Adrenal gland (tissue), 5 donors: ENCODE measurements at regions not wholly inside any gene's neighbourhood (a gene's known extent, or its start where the extent isn't known, plus 50 kb on each side); places are given as distances from the start of the nearest gene placed in this dataset.

ENCODE experiments used
- POLR2A ChIP-seq, 2 donors: fragments of 450-650 bp; IDR thresholded peaks; one replicate each; pipeline ENCODE4 v1.6.1; 2017; ENCODE audit warnings: antibody characterized with exemption in 2 of 2, mild to moderate bottlenecking in 2 of 2, moderate library complexity in 1 of 2
- TF ChIP-seq, protein P1 (sequence below), 6 experiments: fragments of 450-650 bp in 4 of 6; fragments of 200-600 bp in 2 of 6; sonication (generic) in 1 of 6; IDR thresholded peaks; 1 replicate in 5 of 6; 2 replicates in 1 of 6; pipeline versions ENCODE4 v1.5.1 to v1.8.0; 2016 to 2021; ENCODE audit warnings: antibody characterized with exemption in 6 of 6, mild to moderate bottlenecking in 2 of 6, moderate library complexity in 1 of 6
- donor health status: DM: no; HTN: no; CAD: no.

- TF ChIP-seq, protein P1, sequence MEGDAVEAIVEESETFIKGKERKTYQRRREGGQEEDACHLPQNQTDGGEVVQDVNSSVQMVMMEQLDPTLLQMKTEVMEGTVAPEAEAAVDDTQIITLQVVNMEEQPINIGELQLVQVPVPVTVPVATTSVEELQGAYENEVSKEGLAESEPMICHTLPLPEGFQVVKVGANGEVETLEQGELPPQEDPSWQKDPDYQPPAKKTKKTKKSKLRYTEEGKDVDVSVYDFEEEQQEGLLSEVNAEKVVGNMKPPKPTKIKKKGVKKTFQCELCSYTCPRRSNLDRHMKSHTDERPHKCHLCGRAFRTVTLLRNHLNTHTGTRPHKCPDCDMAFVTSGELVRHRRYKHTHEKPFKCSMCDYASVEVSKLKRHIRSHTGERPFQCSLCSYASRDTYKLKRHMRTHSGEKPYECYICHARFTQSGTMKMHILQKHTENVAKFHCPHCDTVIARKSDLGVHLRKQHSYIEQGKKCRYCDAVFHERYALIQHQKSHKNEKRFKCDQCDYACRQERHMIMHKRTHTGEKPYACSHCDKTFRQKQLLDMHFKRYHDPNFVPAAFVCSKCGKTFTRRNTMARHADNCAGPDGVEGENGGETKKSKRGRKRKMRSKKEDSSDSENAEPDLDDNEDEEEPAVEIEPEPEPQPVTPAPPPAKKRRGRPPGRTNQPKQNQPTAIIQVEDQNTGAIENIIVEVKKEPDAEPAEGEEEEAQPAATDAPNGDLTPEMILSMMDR (IDR thresholded peaks at IDR 0.05): peak in 2 of 6 experiments; percentile 24 to 27
- no peak for TF ChIP-seq POLR2A (IDR thresholded peaks at IDR 0.05)
Observed at GRCh38 chr15:39466750-39467105, 114.2 kb upstream of the THBS1 start.
